Keratinocyte (primary cell): ENCODE measurements at regions not wholly inside any gene's neighbourhood (a gene's known extent, or its start where the extent isn't known, plus 50 kb on each side); places are given as distances from the start of the nearest gene placed in this dataset.
"Not testable (repeated sequence)": the region's sequence is repeated elsewhere in the genome, so short reads cannot be mapped to it uniquely, and the experiment has no call there.

ENCODE experiments used
- DNase-seq: peaks from one replicate; pipeline ENCODE4 v3.0.0-alpha.2; 2011; ENCODE audit warnings: low read depth, missing footprints, low spot score
- FAIRE-seq: peaks from 2 replicates; lab custom pipeline; 2011; peaks lifted over from hg19 to GRCh38; lab: Jason Lieb, UNC
- H2AFZ ChIP-seq: 2 replicates; pipeline ENCODE4 v1.6.0; 2012; ENCODE audit warnings: low read length, control low read depth, inconsistent platforms; ENCODE audit not compliant: control insufficient read depth
- H3K27ac ChIP-seq: 2 replicates; pipeline ENCODE4 v1.5.1; 2011; ENCODE audit warnings: low read length; ENCODE audit not compliant: control insufficient read depth, insufficient read depth
- H3K27me3 ChIP-seq: 3 replicates; pipeline ENCODE4 v1.6.0; 2011; ENCODE audit warnings: low read length; ENCODE audit not compliant: control insufficient read depth, insufficient read depth; ENCODE audit errors: extremely low read depth
- H3K36me3 ChIP-seq, 2 experiments: 2 replicates in 1 of 2; 3 replicates in 1 of 2; pipeline ENCODE4 v1.5.1; 2011; ENCODE audit warnings: low read length in 2 of 2, mild to moderate bottlenecking in 1 of 2; ENCODE audit not compliant: control insufficient read depth in 2 of 2, insufficient read depth in 2 of 2; ENCODE audit errors: extremely low read depth in 1 of 2
- H3K4me1 ChIP-seq: 3 replicates; pipeline ENCODE4 v1.5.1; 2011; ENCODE audit warnings: low read length; ENCODE audit not compliant: control insufficient read depth, insufficient read depth; ENCODE audit errors: extremely low read depth
- H3K4me2 ChIP-seq: 3 replicates; pipeline ENCODE4 v1.6.0; 2011; ENCODE audit warnings: low read depth, low read length; ENCODE audit not compliant: control insufficient read depth, insufficient read depth; ENCODE audit errors: extremely low read depth
- H3K4me3 ChIP-seq, 3 experiments: fragments of 200-600 bp in 1 of 3; sonication (generic) in 1 of 3; 2 replicates in 2 of 3; 3 replicates in 1 of 3; pipeline ENCODE4 v1.5.1; 2011 to 2016; ENCODE audit warnings: low read length in 3 of 3, mild to moderate bottlenecking in 3 of 3, control low read depth in 2 of 3, inconsistent platforms in 1 of 3, low read depth in 1 of 3, mixed read lengths in 1 of 3, mixed run types in 1 of 3, moderate library complexity in 1 of 3; ENCODE audit not compliant: control insufficient read depth in 2 of 3, insufficient read depth in 2 of 3; ENCODE audit errors: extremely low read depth in 1 of 3
- H3K79me2 ChIP-seq: 2 replicates; pipeline ENCODE4 v1.6.0; 2012; ENCODE audit warnings: low read length; ENCODE audit not compliant: control insufficient read depth, insufficient read depth
- H3K9ac ChIP-seq: 3 replicates; pipeline ENCODE4 v1.6.0; 2011; ENCODE audit warnings: low read length; ENCODE audit not compliant: control insufficient read depth, insufficient read depth; ENCODE audit errors: extremely low read depth
- H3K9me1 ChIP-seq: 3 replicates; pipeline ENCODE4 v1.6.0; 2011; ENCODE audit warnings: low read length; ENCODE audit not compliant: control insufficient read depth, insufficient read depth; ENCODE audit errors: extremely low read depth
- H3K9me3 ChIP-seq: 2 replicates; pipeline ENCODE4 v1.5.1; 2012; ENCODE audit warnings: low read depth, low read length; ENCODE audit not compliant: control insufficient read depth
- H4K20me1 ChIP-seq: 3 replicates; pipeline ENCODE4 v1.6.0; 2011; ENCODE audit warnings: low read length; ENCODE audit not compliant: control insufficient read depth, insufficient read depth; ENCODE audit errors: extremely low read depth
- CTCF ChIP-seq, 3 experiments: IDR thresholded peaks in 1 of 3; conservative IDR thresholded peaks in 1 of 3; optimal IDR thresholded peaks in 1 of 3; 2 replicates in 2 of 3; 3 replicates in 1 of 3; pipeline versions ENCODE3 to v1.5.1; 2011; ENCODE audit warnings: low read length in 3 of 3, mild to moderate bottlenecking in 3 of 3, moderate library complexity in 2 of 3, control low read depth in 1 of 3, inconsistent platforms in 1 of 3; ENCODE audit not compliant: insufficient read depth in 2 of 3; ENCODE audit errors: extremely low read depth in 1 of 3
- EZH2 ChIP-seq: IDR thresholded peaks from one replicate; pipeline ENCODE4 v1.6.1; 2012; ENCODE audit warnings: inconsistent platforms, mild to moderate bottlenecking, low read length, moderate library complexity
- dilution Hi-C: fragments of 300-500 bp; cut with MboI; formaldehyde crosslinking; loops from one replicate; pipeline ENCODE4 v1.7.0; 2020; ENCODE audit warnings: low sequenced_read_pairs; ENCODE audit not compliant: extremely low pct_ligation_motif_present

DNA sequence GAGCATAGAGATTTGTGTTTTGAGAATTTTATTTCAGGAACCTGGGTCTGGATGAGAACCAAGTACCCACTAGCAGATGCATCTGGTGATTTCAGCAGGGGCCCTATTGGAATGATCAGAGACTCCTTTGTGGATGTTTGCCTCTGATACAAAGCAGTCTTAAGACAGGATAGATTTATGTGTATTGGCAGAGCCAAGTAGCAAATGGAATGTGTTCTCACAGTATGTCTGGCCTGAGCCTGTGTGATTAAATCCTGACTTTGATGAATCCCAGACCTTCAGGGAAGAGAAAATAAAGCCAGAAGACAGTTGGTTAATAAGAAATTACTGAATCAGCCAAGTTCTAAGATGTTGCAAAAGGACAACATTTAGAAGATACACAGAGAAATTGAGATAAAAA is 755.5 kb upstream of the SEMA6D start:
- Histone ChIP-seq H2AFZ (no peak overlapping the region), H3K36me3 (no peaks in the 10 kb centered on the region), H3K9me3 (no peaks in the 10 kb centered on the region), H4K20me1 (no peaks in the 10 kb centered on the region), H3K27me3 (no peaks in the 10 kb centered on the region), H3K4me1 (no peaks in the 10 kb centered on the region), H3K9ac (no peak overlapping the region), H3K79me2 (no peaks in the 10 kb centered on the region), H3K4me2 (no peak overlapping the region), H3K27ac (no peak overlapping the region), H3K9me1 (no peaks in the 10 kb centered on the region), H3K4me3 (no peak overlapping the region)
- FAIRE-seq (no peak), DNase-seq (no peak)
- TF ChIP-seq EZH2: no peak
- TF ChIP-seq CTCF (optimal IDR thresholded peaks at IDR 0.05 in 1 of 3, IDR thresholded peaks at IDR 0.05 in 1 of 3, conservative IDR thresholded peaks at IDR 0.05 in 1 of 3; ENCODE audit: extremely low read depth in 1 of 3, insufficient read depth in 2 of 3, low read length in 3 of 3): no peak
- dilution Hi-C loops: no loop called here

GRCh38 chr15:46988055-46988454 is 729.2 kb upstream of the SEMA6D start:
- H4K20me1 ChIP-seq, H3K4me2 ChIP-seq, H3K79me2 ChIP-seq, FAIRE-seq, H3K9me3 ChIP-seq, H3K9ac ChIP-seq, DNase-seq, H3K36me3 ChIP-seq, H3K27ac ChIP-seq, H3K4me3 ChIP-seq, H3K4me1 ChIP-seq, H3K27me3 ChIP-seq, H2AFZ ChIP-seq, H3K9me1 ChIP-seq, dilution Hi-C loops: not testable (repeated sequence)

GRCh38 chr15:46996359-46996758 is 720.9 kb upstream of the SEMA6D start:
- no peak for FAIRE-seq

More at GRCh38 chr15:46996359-46996758, 720.9 kb upstream of the SEMA6D start:
- no peaks in the 10 kb centered on the region for H4K20me1 ChIP-seq
- H3K36me3 ChIP-seq: no peaks in the 10 kb centered on the region
- no peak overlapping the region for H3K4me3 ChIP-seq
- H3K27ac ChIP-seq: no peak overlapping the region
- no peaks in the 10 kb centered on the region for H3K4me1 ChIP-seq
- no peak for DNase-seq
- H3K79me2 ChIP-seq: no peaks in the 10 kb centered on the region
- H3K9ac ChIP-seq: no peak overlapping the region
- no peaks in the 10 kb centered on the region for H3K27me3 ChIP-seq
- H2AFZ ChIP-seq: no peak overlapping the region
- TF ChIP-seq EZH2: no peak
- TF ChIP-seq CTCF (optimal IDR thresholded peaks at IDR 0.05 in 1 of 3, IDR thresholded peaks at IDR 0.05 in 1 of 3, conservative IDR thresholded peaks at IDR 0.05 in 1 of 3; ENCODE audit: extremely low read depth in 1 of 3, insufficient read depth in 2 of 3, low read length in 3 of 3): no peak
- H3K9me1 ChIP-seq: no peaks in the 10 kb centered on the region
- H3K9me3 ChIP-seq: no peaks in the 10 kb centered on the region
- H3K4me2 ChIP-seq: no peak overlapping the region
- dilution Hi-C loops: no loop called here
